ENCODE measurements at regions not wholly inside any gene's neighbourhood (a gene's known extent, or its start where the extent isn't known, plus 50 kb on each side); places are given as distances from the start of the nearest gene placed in this dataset.

GRCh38 chr15:27650244-27650643 lies 448.9 kb downstream of the OCA2 start:
- no peak for DNase-seq
- H2AK5ac ChIP-seq (ENCODE audit: low read length, severe bottlenecking), result no peak overlapping the region
- H4K8ac ChIP-seq (ENCODE audit: low read length), result no peak overlapping the region
- no peak overlapping the region for H3K14ac ChIP-seq (ENCODE audit: low read length in 2 of 2)
- H3K4me2 ChIP-seq (ENCODE audit: low read length, poor library complexity, severe bottlenecking), result no peak overlapping the region
- H3K9me3 ChIP-seq (ENCODE audit: control insufficient read depth, low read length), result peaks cover 14% of the 10 kb centered on the region
- no peak overlapping the region for H3K9ac ChIP-seq (ENCODE audit: low read length)
- H3K27ac ChIP-seq (ENCODE audit: low read length, poor library complexity, severe bottlenecking), result no peak overlapping the region
- no peaks in the 10 kb centered on the region for H3K36me3 ChIP-seq (ENCODE audit: control insufficient read depth in 1 of 2, insufficient read depth in 2 of 2, low read depth in 1 of 2, low read length in 2 of 2)
- H3K79me1 ChIP-seq (replicated peaks; ENCODE audit: low read length, poor library complexity, severe bottlenecking), result no peaks in the 10 kb centered on the region
- no CpG with 5 or more reads among the region's 2 CpGs for WGBS
- H2AFZ ChIP-seq (ENCODE audit: low read depth, low read length), result no peak overlapping the region
- no peak overlapping the region for H2BK15ac ChIP-seq (ENCODE audit: low read depth, poor library complexity, severe bottlenecking)
- H3K4ac ChIP-seq (ENCODE audit: low read depth in 1 of 2, low read length in 2 of 2), result no peak overlapping the region
- H3K4me1 ChIP-seq (ENCODE audit: control insufficient read depth, insufficient read depth, low read depth, low read length), result no peaks in the 10 kb centered on the region
- H4K91ac ChIP-seq (ENCODE audit: low read length), result no peak overlapping the region
- H3K23ac ChIP-seq (ENCODE audit: low read length in 2 of 2), result no peak overlapping the region
- H3K27me3 ChIP-seq (ENCODE audit: control insufficient read depth in 1 of 2, insufficient read depth in 1 of 2, low read length in 2 of 2), result no peaks in the 10 kb centered on the region
- no peak overlapping the region for H2BK5ac ChIP-seq (ENCODE audit: low read depth, low read length, poor library complexity, severe bottlenecking)
- no peak overlapping the region for H3K4me3 ChIP-seq (ENCODE audit: insufficient read depth in 1 of 2, low read depth in 1 of 2, low read length in 2 of 2)
- no peak overlapping the region for H2BK120ac ChIP-seq (ENCODE audit: low read depth, low read length)
- H3K18ac ChIP-seq (ENCODE audit: low read depth in 1 of 2, low read length in 2 of 2), result no peak overlapping the region
- H2BK12ac ChIP-seq (ENCODE audit: low read length in 2 of 2), result no peak overlapping the region

GRCh38 chr15:27648359-27648758 lies 450.8 kb downstream of the OCA2 start:
- H4K8ac ChIP-seq (ENCODE audit: low read length), result no peak overlapping the region
- 78% methylated on average over 3 of the region's 4 CpGs for WGBS
- no peak overlapping the region for H3K4me3 ChIP-seq (ENCODE audit: insufficient read depth in 1 of 2, low read depth in 1 of 2, low read length in 2 of 2)
- H2BK120ac ChIP-seq (ENCODE audit: low read depth, low read length), result no peak overlapping the region
- H2AFZ ChIP-seq (ENCODE audit: low read depth, low read length), result no peak overlapping the region
- H3K36me3 ChIP-seq (ENCODE audit: control insufficient read depth in 1 of 2, insufficient read depth in 2 of 2, low read depth in 1 of 2, low read length in 2 of 2), result no peaks in the 10 kb centered on the region
- H2BK5ac ChIP-seq (ENCODE audit: low read depth, low read length, poor library complexity, severe bottlenecking), result no peak overlapping the region
- no peak overlapping the region for H2AK5ac ChIP-seq (ENCODE audit: low read length, severe bottlenecking)
- no peak overlapping the region for H3K4me2 ChIP-seq (ENCODE audit: low read length, poor library complexity, severe bottlenecking)
- no peak overlapping the region for H3K23ac ChIP-seq (ENCODE audit: low read length in 2 of 2)
- no peak overlapping the region for H2BK15ac ChIP-seq (ENCODE audit: low read depth, poor library complexity, severe bottlenecking)
- DNase-seq, result no peak
- H2BK12ac ChIP-seq (ENCODE audit: low read length in 2 of 2), result no peak overlapping the region
- H3K4me1 ChIP-seq (ENCODE audit: control insufficient read depth, insufficient read depth, low read depth, low read length), result no peaks in the 10 kb centered on the region
- peaks cover 33% of the 10 kb centered on the region for H3K9me3 ChIP-seq (ENCODE audit: control insufficient read depth, low read length)
- no peak overlapping the region for H3K18ac ChIP-seq (ENCODE audit: low read depth in 1 of 2, low read length in 2 of 2)
- H3K27ac ChIP-seq (ENCODE audit: low read length, poor library complexity, severe bottlenecking), result no peak overlapping the region
- H3K9ac ChIP-seq (ENCODE audit: low read length), result no peak overlapping the region
- H3K27me3 ChIP-seq (ENCODE audit: control insufficient read depth in 1 of 2, insufficient read depth in 1 of 2, low read length in 2 of 2), result no peaks in the 10 kb centered on the region
- no peak overlapping the region for H4K91ac ChIP-seq (ENCODE audit: low read length)
- H3K14ac ChIP-seq (ENCODE audit: low read length in 2 of 2), result no peak overlapping the region
- H3K79me1 ChIP-seq (replicated peaks; ENCODE audit: low read length, poor library complexity, severe bottlenecking), result no peaks in the 10 kb centered on the region
- H3K4ac ChIP-seq (ENCODE audit: low read depth in 1 of 2, low read length in 2 of 2), result no peak overlapping the region

- Histone ChIP-seq H3K4me2 (ENCODE audit: low read length, poor library complexity, severe bottlenecking) (no peak overlapping the region), H2BK12ac (ENCODE audit: low read length in 2 of 2) (no peak overlapping the region), H2AFZ (ENCODE audit: low read depth, low read length) (no peak overlapping the region), H3K27me3 (ENCODE audit: control insufficient read depth in 1 of 2, insufficient read depth in 1 of 2, low read length in 2 of 2) (no peaks in the 10 kb centered on the region), H2AK5ac (ENCODE audit: low read length, severe bottlenecking) (no peak overlapping the region), H3K9ac (ENCODE audit: low read length) (no peak overlapping the region), H3K4ac (ENCODE audit: low read depth in 1 of 2, low read length in 2 of 2) (no peak overlapping the region), H3K36me3 (ENCODE audit: control insufficient read depth in 1 of 2, insufficient read depth in 2 of 2, low read depth in 1 of 2, low read length in 2 of 2) (no peaks in the 10 kb centered on the region), H3K27ac (ENCODE audit: low read length, poor library complexity, severe bottlenecking) (no peak overlapping the region), H3K14ac (ENCODE audit: low read length in 2 of 2) (no peak overlapping the region), H2BK15ac (ENCODE audit: low read depth, poor library complexity, severe bottlenecking) (no peak overlapping the region), H3K4me1 (ENCODE audit: control insufficient read depth, insufficient read depth, low read depth, low read length) (no peaks in the 10 kb centered on the region), H2BK120ac (ENCODE audit: low read depth, low read length) (no peak overlapping the region), H4K8ac (ENCODE audit: low read length) (no peak overlapping the region), H3K9me3 (ENCODE audit: control insufficient read depth, low read length) (peaks cover 33% of the 10 kb centered on the region), H3K4me3 (ENCODE audit: insufficient read depth in 1 of 2, low read depth in 1 of 2, low read length in 2 of 2) (no peak overlapping the region), H2BK5ac (ENCODE audit: low read depth, low read length, poor library complexity, severe bottlenecking) (no peak overlapping the region), H4K91ac (ENCODE audit: low read length) (no peak overlapping the region), H3K23ac (ENCODE audit: low read length in 2 of 2) (no peak overlapping the region), H3K18ac (ENCODE audit: low read depth in 1 of 2, low read length in 2 of 2) (no peak overlapping the region), H3K79me1 (replicated peaks; ENCODE audit: low read length, poor library complexity, severe bottlenecking) (no peaks in the 10 kb centered on the region)
- 67% methylated on average over 6 of the region's 6 CpGs for WGBS
- no peak for DNase-seq
Observed at GRCh38 chr15:27646531-27646930, 452.6 kb downstream of the OCA2 start.

GRCh38 chr15:27645672-27646071 lies 453.4 kb downstream of the OCA2 start:
- DNase-seq, result no peak
- no peak overlapping the region for H4K8ac ChIP-seq (ENCODE audit: low read length)
- no peak overlapping the region for H3K23ac ChIP-seq (ENCODE audit: low read length in 2 of 2)
- H3K4me1 ChIP-seq (ENCODE audit: control insufficient read depth, insufficient read depth, low read depth, low read length), result no peaks in the 10 kb centered on the region
- no peak overlapping the region for H2BK120ac ChIP-seq (ENCODE audit: low read depth, low read length)
- no peaks in the 10 kb centered on the region for H3K79me1 ChIP-seq (replicated peaks; ENCODE audit: low read length, poor library complexity, severe bottlenecking)
- no peak overlapping the region for H3K4me2 ChIP-seq (ENCODE audit: low read length, poor library complexity, severe bottlenecking)
- no peak overlapping the region for H3K27ac ChIP-seq (ENCODE audit: low read length, poor library complexity, severe bottlenecking)
- WGBS, result 89% methylated on average over 2 of the region's 3 CpGs
- no peak overlapping the region for H2AFZ ChIP-seq (ENCODE audit: low read depth, low read length)
- no peak overlapping the region for H3K14ac ChIP-seq (ENCODE audit: low read length in 2 of 2)
- no peak overlapping the region for H3K4me3 ChIP-seq (ENCODE audit: insufficient read depth in 1 of 2, low read depth in 1 of 2, low read length in 2 of 2)
- H3K36me3 ChIP-seq (ENCODE audit: control insufficient read depth in 1 of 2, insufficient read depth in 2 of 2, low read depth in 1 of 2, low read length in 2 of 2), result no peaks in the 10 kb centered on the region
- no peak overlapping the region for H3K4ac ChIP-seq (ENCODE audit: low read depth in 1 of 2, low read length in 2 of 2)
- H2BK12ac ChIP-seq (ENCODE audit: low read length in 2 of 2), result no peak overlapping the region
- no peaks in the 10 kb centered on the region for H3K27me3 ChIP-seq (ENCODE audit: control insufficient read depth in 1 of 2, insufficient read depth in 1 of 2, low read length in 2 of 2)
- no peak overlapping the region for H4K91ac ChIP-seq (ENCODE audit: low read length)
- no peak overlapping the region for H3K18ac ChIP-seq (ENCODE audit: low read depth in 1 of 2, low read length in 2 of 2)
- no peak overlapping the region for H2AK5ac ChIP-seq (ENCODE audit: low read length, severe bottlenecking)
- H3K9ac ChIP-seq (ENCODE audit: low read length), result no peak overlapping the region
- no peak overlapping the region for H2BK5ac ChIP-seq (ENCODE audit: low read depth, low read length, poor library complexity, severe bottlenecking)
- H2BK15ac ChIP-seq (ENCODE audit: low read depth, poor library complexity, severe bottlenecking), result no peak overlapping the region
- peaks cover 34% of the 10 kb centered on the region for H3K9me3 ChIP-seq (ENCODE audit: control insufficient read depth, low read length)
